ENCODE measurements at regions not wholly inside any gene's neighbourhood (a gene's known extent, or its start where the extent isn't known, plus 50 kb on each side); places are given as distances from the start of the nearest gene placed in this dataset.

- Histone ChIP-seq H3K9me3 (no peaks in the 10 kb centered on the region), H3K4me1 (no peaks in the 10 kb centered on the region), H3K36me3 (no peaks in the 10 kb centered on the region), H3K27ac (no peak overlapping the region), H3K27me3 (no peaks in the 10 kb centered on the region), H3K4me3 (no peak overlapping the region)
- 10 to 11% methylated on average over 1 of the region's 1 CpG for WGBS, 2 donors (ENCODE audit: low coverage in 1 of 2)
- TF ChIP-seq POLR2AphosphoS5 (IDR thresholded peaks at IDR 0.05), result no peak
- TF ChIP-seq POLR2A (IDR thresholded peaks at IDR 0.05), result no peak
- no peak for TF ChIP-seq EP300 (IDR thresholded peaks at IDR 0.05)
- no peak for TF ChIP-seq CTCF (IDR thresholded peaks at IDR 0.05)
- ATAC-seq, result no peak
Observed at GRCh38 chr7:42432644-42433043, 195.6 kb upstream of the GLI3 start.

GRCh38 chr7:42431873-42432272, 194.9 kb upstream of the GLI3 start:
- no peak overlapping the region for H3K27ac ChIP-seq
- H3K9me3 ChIP-seq, result no peaks in the 10 kb centered on the region
- WGBS, 2 donors (ENCODE audit: low coverage in 1 of 2), result 52 to 59% methylated on average over 2 of the region's 2 CpGs
- no peaks in the 10 kb centered on the region for H3K27me3 ChIP-seq
- no peak for TF ChIP-seq POLR2AphosphoS5 (IDR thresholded peaks at IDR 0.05)
- TF ChIP-seq CTCF (IDR thresholded peaks at IDR 0.05), result no peak
- no peak for TF ChIP-seq POLR2A (IDR thresholded peaks at IDR 0.05)
- TF ChIP-seq EP300 (IDR thresholded peaks at IDR 0.05), result no peak
- H3K36me3 ChIP-seq, result no peaks in the 10 kb centered on the region
- ATAC-seq, result no peak
- H3K4me1 ChIP-seq, result no peaks in the 10 kb centered on the region
- no peak overlapping the region for H3K4me3 ChIP-seq

GRCh38 chr7:42429339-42429738, 192.3 kb upstream of the GLI3 start:
- no peak for ATAC-seq
- 83 to 85% methylated on average over 4 of the region's 4 CpGs for WGBS, 2 donors (ENCODE audit: low coverage in 1 of 2)
- H3K9me3 ChIP-seq, result no peaks in the 10 kb centered on the region
- H3K4me3 ChIP-seq, result no peak overlapping the region
- H3K27ac ChIP-seq, result no peak overlapping the region
- H3K27me3 ChIP-seq, result no peaks in the 10 kb centered on the region
- no peaks in the 10 kb centered on the region for H3K36me3 ChIP-seq
- H3K4me1 ChIP-seq, result no peaks in the 10 kb centered on the region
- TF ChIP-seq POLR2AphosphoS5 (IDR thresholded peaks at IDR 0.05), result no peak
- TF ChIP-seq CTCF (IDR thresholded peaks at IDR 0.05), result no peak
- no peak for TF ChIP-seq POLR2A (IDR thresholded peaks at IDR 0.05)
- TF ChIP-seq EP300 (IDR thresholded peaks at IDR 0.05), result no peak

GRCh38 chr7:42426163-42426562, 189.2 kb upstream of the GLI3 start:
- TF ChIP-seq POLR2A (IDR thresholded peaks at IDR 0.05) (no peak), EP300 (IDR thresholded peaks at IDR 0.05) (no peak), CTCF (IDR thresholded peaks at IDR 0.05) (no peak), POLR2AphosphoS5 (IDR thresholded peaks at IDR 0.05) (no peak)
- Histone ChIP-seq H3K4me3 (no peak overlapping the region), H3K4me1 (no peaks in the 10 kb centered on the region), H3K27ac (no peak overlapping the region), H3K9me3 (no peaks in the 10 kb centered on the region), H3K27me3 (no peaks in the 10 kb centered on the region), H3K36me3 (no peaks in the 10 kb centered on the region)
- ATAC-seq, result no peak
- WGBS, 2 donors (ENCODE audit: low coverage in 1 of 2), result 76 to 85% methylated on average over 4 of the region's 4 CpGs

- WGBS, 2 donors (ENCODE audit: low coverage in 1 of 2), result 74 to 76% methylated on average over 4 of the region's 4 CpGs
- Histone ChIP-seq H3K4me3 (no peak overlapping the region), H3K27me3 (no peaks in the 10 kb centered on the region), H3K27ac (no peak overlapping the region), H3K36me3 (no peaks in the 10 kb centered on the region), H3K9me3 (no peaks in the 10 kb centered on the region), H3K4me1 (no peaks in the 10 kb centered on the region)
- ATAC-seq, result no peak
- TF ChIP-seq POLR2AphosphoS5 (IDR thresholded peaks at IDR 0.05) (no peak), CTCF (IDR thresholded peaks at IDR 0.05) (no peak), POLR2A (IDR thresholded peaks at IDR 0.05) (no peak), EP300 (IDR thresholded peaks at IDR 0.05) (no peak)
Observed at GRCh38 chr7:42414941-42415505, 178.0 kb upstream of the GLI3 start.

Data from gastroesophageal sphincter (tissue), 4 donors.